PC-9 (cell line): ENCODE measurements at regions not wholly inside any gene's neighbourhood (a gene's known extent, or its start where the extent isn't known, plus 50 kb on each side); places are given as distances from the start of the nearest gene placed in this dataset.

ENCODE experiments used
- BruUV-seq: library from RNA; stranded (reverse); fragments of 400-500 nt; replicated peaks from 2 replicates; lab custom pipeline; 2021; lab: Mats Ljungman, UMichigan
- CTCF ChIA-PET: fragments of 300-600 bp; sonication (Branson Sonifier 250); formaldehyde crosslinking; loops from one replicate; lab custom pipeline; 2022; ENCODE audit warnings: antibody characterized with exemption; lab: Charles Lee
- POLR2A ChIA-PET: fragments of 300-600 bp; sonication (Branson Sonifier 250); formaldehyde crosslinking; loops from one replicate; lab custom pipeline; 2022; ENCODE audit warnings: antibody characterized with exemption; ENCODE audit not compliant: unreplicated experiment; lab: Charles Lee
- DNase-seq, 2 experiments: peaks; one replicate each; pipeline versions ENCODE4 v3.0.0 to v3.0.0-alpha.2; 2015 to 2022; ENCODE audit warnings: mixed read lengths in 1 of 2
- H2AFZ ChIP-seq: fragments of 200-600 bp; sonication (generic); 2 replicates; pipeline ENCODE4 v1.8.1; 2017; ENCODE audit warnings: antibody characterized with exemption
- H3F3A ChIP-seq: fragments of 200-600 bp; sonication (generic); 2 replicates; pipeline ENCODE4 v1.8.1; 2017; ENCODE audit warnings: antibody characterized with exemption, mild to moderate bottlenecking, low read depth; ENCODE audit not compliant: insufficient read depth
- H3K27ac ChIP-seq: fragments of 200-600 bp; sonication (generic); 2 replicates; pipeline ENCODE4 v1.6.1; 2016; ENCODE audit warnings: mixed run types
- H3K27me3 ChIP-seq: fragments of 200-600 bp; sonication (generic); 2 replicates; pipeline ENCODE4 v1.6.1; 2016; ENCODE audit warnings: low read depth, mixed run types; ENCODE audit not compliant: insufficient read depth
- H3K36me3 ChIP-seq: fragments of 200-600 bp; sonication (generic); 2 replicates; pipeline ENCODE4 v1.6.1; 2016; ENCODE audit warnings: low read depth, mixed run types
- H3K4me1 ChIP-seq: fragments of 200-600 bp; sonication (generic); replicated peaks from 2 replicates; pipeline ENCODE4 v1.6.1; 2016; ENCODE audit warnings: mixed run types; ENCODE audit not compliant: insufficient read depth
- H3K4me2 ChIP-seq: fragments of 200-600 bp; sonication (generic); 2 replicates; pipeline ENCODE4 v1.6.1; 2017; ENCODE audit warnings: mixed run types
- H3K4me3 ChIP-seq: fragments of 200-600 bp; sonication (generic); 2 replicates; pipeline ENCODE4 v1.6.1; 2016; ENCODE audit warnings: mixed run types
- H3K79me2 ChIP-seq: fragments of 200-600 bp; sonication (generic); 2 replicates; pipeline ENCODE4 v1.6.1; 2017; ENCODE audit warnings: low read depth, mixed run types
- H3K9me2 ChIP-seq: fragments of 200-600 bp; sonication (generic); 2 replicates; pipeline ENCODE4 v1.8.1; 2017; ENCODE audit warnings: mild to moderate bottlenecking; ENCODE audit not compliant: insufficient read depth
- H3K9me3 ChIP-seq: fragments of 200-600 bp; sonication (generic); 2 replicates; pipeline ENCODE4 v1.8.1; 2016; ENCODE audit warnings: low read depth; ENCODE audit not compliant: insufficient read depth
- H4K20me1 ChIP-seq: fragments of 200-600 bp; sonication (generic); 2 replicates; pipeline ENCODE4 v1.8.1; 2017; ENCODE audit not compliant: insufficient read depth
- CTCF ChIP-seq: fragments of 200-600 bp; sonication (generic); conservative IDR thresholded peaks from 2 replicates; pipeline ENCODE4 v1.6.1; 2017; ENCODE audit warnings: mixed run types, antibody characterized with exemption, mild to moderate bottlenecking, moderate library complexity
- EZH2 ChIP-seq: fragments of 200-600 bp; sonication (generic); IDR thresholded peaks from 2 replicates; pipeline ENCODE4 v1.8.0; 2017; ENCODE audit warnings: antibody characterized with exemption, low read depth
- intact Hi-C: fragments of 100-400 bp; cut with micrococcal nuclease; formaldehyde crosslinking; loops from one replicate; pipeline ENCODE4 v1.10.0; 2022; ENCODE audit not compliant: unreplicated experiment

DNA sequence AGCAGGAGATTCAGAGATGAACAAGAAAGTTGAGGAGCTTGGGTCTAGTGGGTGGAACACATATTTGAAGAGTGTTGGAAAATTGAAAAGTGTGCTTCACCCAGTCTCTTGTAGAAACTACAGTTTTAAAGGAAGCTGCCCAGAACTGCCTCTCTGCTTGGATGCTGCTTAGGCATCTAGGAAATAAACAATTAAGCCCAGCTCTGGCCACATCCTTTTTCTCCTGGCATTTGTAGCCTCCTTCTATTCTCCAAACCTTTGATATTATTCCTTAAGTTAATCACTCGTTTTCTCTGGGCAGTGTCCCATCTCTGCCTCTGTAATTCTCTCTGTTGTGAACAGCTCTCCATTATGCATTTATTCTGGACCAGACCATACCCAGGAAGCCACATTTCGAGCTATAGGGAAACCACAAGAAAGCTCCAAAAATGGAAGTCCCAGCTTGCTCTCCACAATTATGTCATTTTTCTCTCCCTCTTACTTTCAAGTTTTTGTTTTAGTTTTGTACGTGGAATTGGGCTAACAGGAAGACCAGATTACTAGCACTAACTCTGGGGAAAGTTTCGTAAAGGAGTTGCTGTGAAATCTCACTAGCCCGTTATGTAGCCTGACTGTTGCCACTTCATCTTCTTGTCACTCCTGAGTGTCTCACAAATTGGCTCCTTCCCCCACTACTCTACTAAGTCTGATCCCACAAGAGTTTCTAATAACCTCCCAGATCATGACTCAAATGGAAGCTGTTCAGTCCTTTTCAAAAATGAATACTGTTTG lies 102.2 kb downstream of the NTMT2 start:
- no TSS peak for BruUV-seq
- ChIA-PET CTCF (no interaction called here), POLR2A (no interaction called here)
- Histone ChIP-seq H3K9me2 (no peaks in the 10 kb centered on the region), H3K36me3 (no peaks in the 10 kb centered on the region), H3K4me2 (no peak overlapping the region), H3K27ac (no peak overlapping the region), H2AFZ (no peak overlapping the region), H3K4me3 (no peak overlapping the region), H3K79me2 (no peaks in the 10 kb centered on the region), H3K4me1 (no peaks in the 10 kb centered on the region), H3K9me3 (no peaks in the 10 kb centered on the region), H3K27me3 (no peaks in the 10 kb centered on the region), H4K20me1 (no peaks in the 10 kb centered on the region), H3F3A (no peaks in the 10 kb centered on the region)
- no peak for DNase-seq
- intact Hi-C loops, result no loop called here
- TF ChIP-seq EZH2, result no peak
- no peak for TF ChIP-seq CTCF

DNA sequence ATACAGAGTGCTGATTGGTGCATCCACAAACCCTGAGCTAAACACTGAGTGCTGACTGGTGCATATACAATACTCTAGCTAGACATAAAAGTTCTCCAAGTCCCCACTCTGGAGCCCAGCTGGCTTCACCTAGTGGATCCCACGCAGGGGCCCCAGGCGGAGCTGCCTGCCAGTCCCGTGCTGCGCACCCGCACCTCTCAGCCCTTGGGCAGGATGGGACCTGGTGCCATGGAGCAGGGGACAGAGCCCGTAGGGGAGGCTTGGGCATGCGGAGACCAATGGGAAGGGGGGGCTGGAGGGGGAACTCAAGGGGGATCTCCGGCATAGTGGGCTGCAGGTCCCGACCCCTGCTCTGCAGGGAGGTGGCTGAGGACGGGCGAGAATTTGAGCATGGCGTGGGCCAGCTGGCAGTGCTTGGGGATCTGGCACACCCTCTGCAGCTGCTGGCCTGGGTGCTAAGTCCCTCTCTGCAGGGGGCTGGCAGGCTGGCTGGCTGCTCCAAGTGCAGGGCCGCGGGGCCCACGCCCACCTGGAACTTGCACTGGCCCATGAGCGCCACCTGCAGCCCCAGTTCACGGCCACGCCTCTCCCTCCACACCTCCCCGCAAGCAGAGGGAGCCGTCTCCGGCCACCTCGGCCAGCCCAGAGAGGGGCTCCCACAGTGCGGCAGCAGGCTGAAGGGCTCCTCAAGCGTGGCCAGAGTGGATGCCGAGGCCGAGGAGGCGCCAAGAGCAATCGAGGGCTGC lies 104.9 kb downstream of the NTMT2 start:
- ChIA-PET CTCF (no interaction called here), POLR2A (no interaction called here)
- Histone ChIP-seq H3K27me3 (no peaks in the 10 kb centered on the region), H3K4me1 (no peaks in the 10 kb centered on the region), H3K4me2 (no peak overlapping the region), H4K20me1 (no peaks in the 10 kb centered on the region), H3K79me2 (no peaks in the 10 kb centered on the region), H3K4me3 (no peak overlapping the region), H3K9me3 (no peaks in the 10 kb centered on the region), H2AFZ (no peak overlapping the region), H3K36me3 (no peaks in the 10 kb centered on the region), H3K27ac (no peak overlapping the region), H3K9me2 (no peaks in the 10 kb centered on the region), H3F3A (no peaks in the 10 kb centered on the region)
- no TSS peak for BruUV-seq
- DNase-seq, result no peak
- intact Hi-C loops, result no loop called here
- TF ChIP-seq EZH2, result no peak
- no peak for TF ChIP-seq CTCF

DNA sequence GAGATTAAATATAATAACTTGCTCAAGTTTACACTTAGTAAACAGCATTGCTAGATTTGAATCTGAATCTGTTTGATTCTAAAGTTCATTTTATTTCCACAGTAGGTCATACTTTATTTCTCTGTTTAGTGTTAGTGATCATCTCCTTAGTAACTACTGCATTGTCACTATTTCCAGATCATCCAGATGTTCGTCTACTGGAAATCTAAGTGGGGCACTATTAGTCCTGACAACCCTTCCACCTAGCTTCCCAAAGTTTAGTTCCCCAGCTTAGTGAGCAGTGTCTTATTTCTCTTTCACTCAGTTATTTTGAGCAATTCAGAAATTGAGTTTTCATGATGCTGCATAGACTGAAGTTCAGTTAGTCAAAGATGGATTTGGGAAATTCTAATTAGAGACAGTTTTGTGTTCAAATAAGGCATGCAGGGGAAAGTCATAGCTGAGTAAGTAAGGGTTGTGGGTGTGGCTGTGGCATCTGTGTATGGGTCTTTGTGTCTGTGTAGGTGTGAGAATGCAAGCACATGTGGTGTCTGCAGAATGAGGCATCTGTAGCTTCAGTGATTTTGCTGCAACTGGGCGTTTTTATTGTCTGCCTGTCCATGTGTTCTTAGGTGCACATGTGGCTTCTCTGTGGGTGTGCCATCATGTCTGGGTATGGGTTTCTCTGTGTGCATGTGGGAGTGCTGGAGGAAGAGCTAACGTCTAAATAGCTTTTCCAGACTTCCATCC lies 107.3 kb downstream of the NTMT2 start:
- no peak for DNase-seq

More for the DNA sequence above, 107.3 kb downstream of the NTMT2 start:
- ChIA-PET POLR2A (no interaction called here), CTCF (no interaction called here)
- no peak overlapping the region for H3K27ac ChIP-seq
- H3K27me3 ChIP-seq, result no peaks in the 10 kb centered on the region
- no peaks in the 10 kb centered on the region for H3K9me3 ChIP-seq
- H3K9me2 ChIP-seq, result no peaks in the 10 kb centered on the region
- H3K4me2 ChIP-seq, result no peak overlapping the region
- no peaks in the 10 kb centered on the region for H4K20me1 ChIP-seq
- H3K4me3 ChIP-seq, result no peak overlapping the region
- TF ChIP-seq EZH2 (no peak), CTCF (no peak)
- H3F3A ChIP-seq, result no peaks in the 10 kb centered on the region
- intact Hi-C loops, result no loop called here
- H3K36me3 ChIP-seq, result no peaks in the 10 kb centered on the region
- no TSS peak for BruUV-seq
- no peaks in the 10 kb centered on the region for H3K4me1 ChIP-seq
- no peaks in the 10 kb centered on the region for H3K79me2 ChIP-seq
- no peak overlapping the region for H2AFZ ChIP-seq
